BE2C (cell line): ENCODE measurements at regions not wholly inside any gene's neighbourhood (a gene's known extent, or its start where the extent isn't known, plus 50 kb on each side); places are given as distances from the start of the nearest gene placed in this dataset.

Experiments used
- DNase-seq: peaks from one replicate; pipeline ENCODE4 v3.0.0-alpha.2; 2020
- H3K27me3 ChIP-seq: fragments of 250-450 bp; sonication (Bioruptor Pico); 2 replicates; pipeline ENCODE4 v1.5.1; 2020; ENCODE audit warnings: mild to moderate bottlenecking
- H3K36me3 ChIP-seq: fragments of 250-450 bp; sonication (Bioruptor Pico); 2 replicates; pipeline ENCODE4 v1.5.1; 2020; ENCODE audit warnings: mild to moderate bottlenecking
- H3K4me1 ChIP-seq: fragments of 250-450 bp; sonication (Bioruptor Pico); 2 replicates; pipeline ENCODE4 v1.5.1; 2020
- H3K4me3 ChIP-seq: 2 replicates; pipeline ENCODE4 v1.5.1; 2011; ENCODE audit warnings: low read depth, low read length
- H3K9me3 ChIP-seq: fragments of 250-450 bp; sonication (Bioruptor Pico); 2 replicates; pipeline ENCODE4 v1.5.1; 2020
- CTCF ChIP-seq: IDR thresholded peaks from 2 replicates; pipeline ENCODE4 v1.5.1; 2012; ENCODE audit warnings: mild to moderate bottlenecking, low read depth, low read length

- Histone ChIP-seq H3K27me3 (no peaks in the 10 kb centered on the region), H3K4me3 (no peak overlapping the region), H3K9me3 (no peaks in the 10 kb centered on the region), H3K36me3 (no peaks in the 10 kb centered on the region), H3K4me1 (no peaks in the 10 kb centered on the region)
- no peak for DNase-seq
- no peak for TF ChIP-seq CTCF
Observed at GRCh38 chr2:226132323-226133215, 667.1 kb downstream of the IRS1 start.

- Histone ChIP-seq H3K4me1 (no peaks in the 10 kb centered on the region), H3K27me3 (no peaks in the 10 kb centered on the region), H3K4me3 (no peak overlapping the region), H3K9me3 (no peaks in the 10 kb centered on the region), H3K36me3 (no peaks in the 10 kb centered on the region)
- DNase-seq = no peak
- TF ChIP-seq CTCF = no peak
Observed at GRCh38 chr2:226131299-226131784, 668.3 kb downstream of the IRS1 start.

- H3K27me3 ChIP-seq = no peaks in the 10 kb centered on the region
- no peaks in the 10 kb centered on the region for H3K36me3 ChIP-seq
- H3K4me1 ChIP-seq = no peaks in the 10 kb centered on the region
- TF ChIP-seq CTCF = no peak
- H3K9me3 ChIP-seq = no peaks in the 10 kb centered on the region
- DNase-seq = no peak
- H3K4me3 ChIP-seq = no peak overlapping the region
Observed at GRCh38 chr2:226130192-226130591, 669.4 kb downstream of the IRS1 start.

DNA sequence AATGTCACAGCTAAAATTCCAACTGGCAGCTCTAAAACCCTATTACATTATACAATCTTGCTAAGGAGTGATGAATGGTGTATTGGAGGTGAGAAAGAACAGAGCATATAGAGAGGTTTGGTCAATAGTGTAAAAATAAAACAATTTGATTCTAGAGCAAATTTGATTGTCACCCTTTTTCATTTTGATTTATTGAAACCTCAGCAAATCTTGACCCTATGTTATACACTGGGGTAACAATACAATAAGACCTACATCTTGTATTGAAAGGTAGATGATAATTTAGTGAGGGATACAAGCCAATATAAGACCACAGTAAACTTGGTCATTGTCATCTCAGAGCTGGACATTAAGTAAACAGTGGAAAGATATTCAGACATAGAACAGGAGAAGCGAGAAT lies 671.9 kb downstream of the IRS1 start:
- DNase-seq = no peak
- TF ChIP-seq CTCF = no peak
- no peaks in the 10 kb centered on the region for H3K9me3 ChIP-seq

DNA sequence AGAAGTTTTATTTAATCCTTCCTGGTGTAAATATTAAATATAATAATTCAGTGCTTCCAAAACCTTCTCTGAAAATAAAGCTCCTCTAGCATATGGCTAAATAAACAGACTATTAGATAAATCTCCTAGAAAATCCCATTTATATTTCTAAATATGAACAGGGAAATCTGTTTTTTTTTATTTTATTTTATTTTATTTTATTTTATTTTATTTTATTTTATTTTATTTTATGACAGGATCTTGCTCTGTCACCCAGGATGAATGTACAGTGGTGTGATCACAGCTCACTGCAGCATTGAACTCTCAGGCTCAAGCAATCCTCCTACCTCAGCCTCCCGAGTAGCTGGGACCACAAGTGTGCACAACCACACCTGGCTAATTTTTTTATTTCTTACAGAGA lies 673.5 kb downstream of the IRS1 start:
- Histone ChIP-seq H3K4me3 (no peak overlapping the region), H3K4me1 (no peaks in the 10 kb centered on the region), H3K9me3 (no peaks in the 10 kb centered on the region), H3K27me3 (no peaks in the 10 kb centered on the region), H3K36me3 (no peaks in the 10 kb centered on the region)
- TF ChIP-seq CTCF = no peak
- DNase-seq = no peak

More for the DNA sequence above, 671.9 kb downstream of the IRS1 start:
- H3K4me3 ChIP-seq = no peak overlapping the region
- H3K27me3 ChIP-seq = no peaks in the 10 kb centered on the region
- H3K36me3 ChIP-seq = no peaks in the 10 kb centered on the region
- no peaks in the 10 kb centered on the region for H3K4me1 ChIP-seq
